ENCODE measurements at regions not wholly inside any gene's neighbourhood (a gene's known extent, or its start where the extent isn't known, plus 50 kb on each side); places are given as distances from the start of the nearest gene placed in this dataset.
"Not testable (repeated sequence)": the region's sequence is repeated elsewhere in the genome, so short reads cannot be mapped to it uniquely, and the experiment has no call there.

- Histone ChIP-seq H3K4me3 (no peak overlapping the region), H3K27ac (ENCODE audit: low read depth in 1 of 2, low read length in 1 of 2) (no peak overlapping the region), H3K36me3 (ENCODE audit: control insufficient read depth in 4 of 4, insufficient read depth in 4 of 4, low read length in 4 of 4) (no peaks in the 10 kb centered on the region), H3K9me3 (ENCODE audit: control insufficient read depth in 4 of 4, insufficient read depth in 3 of 4, low read length in 3 of 4) (no peaks in the 10 kb centered on the region), H3K9ac (ENCODE audit: insufficient read depth in 1 of 2, low read length in 2 of 2) (no peak overlapping the region), H3K27me3 (ENCODE audit: control insufficient read depth in 3 of 3, insufficient read depth in 3 of 3, low read length in 2 of 3) (no peaks in the 10 kb centered on the region), H3K4me1 (ENCODE audit: control insufficient read depth in 5 of 5, insufficient read depth in 5 of 5, low read length in 5 of 5) (no peaks in the 10 kb centered on the region)
- 73 to 96% methylated on average over 3 of the region's 3 CpGs for WGBS, 2 donors
- TF ChIP-seq CTCF (IDR thresholded peaks at IDR 0.05; ENCODE audit: control extremely low read depth, extremely low read depth) = no peak
- ATAC-seq (ENCODE audit: insufficient read depth, low FRiP score) (no peak), DNase-seq (no peak)
These were observed 367.6 kb downstream of the PRR32 start for GRCh38 chrX:127187095-127187494.

GRCh38 chrX:127190381-127190780, 370.9 kb downstream of the PRR32 start:
- TF ChIP-seq CTCF (IDR thresholded peaks at IDR 0.05; ENCODE audit: control extremely low read depth, extremely low read depth) = no peak
- ATAC-seq (ENCODE audit: insufficient read depth, low FRiP score) (no peak), DNase-seq (no peak)
- no peaks in the 10 kb centered on the region for H3K4me1 ChIP-seq (ENCODE audit: control insufficient read depth in 5 of 5, insufficient read depth in 5 of 5, low read length in 5 of 5)
- no peak overlapping the region for H3K27ac ChIP-seq (ENCODE audit: low read depth in 1 of 2, low read length in 1 of 2)
- no peak overlapping the region for H3K9ac ChIP-seq (ENCODE audit: insufficient read depth in 1 of 2, low read length in 2 of 2)
- no peaks in the 10 kb centered on the region for H3K36me3 ChIP-seq (ENCODE audit: control insufficient read depth in 4 of 4, insufficient read depth in 4 of 4, low read length in 4 of 4)
- no peaks in the 10 kb centered on the region for H3K9me3 ChIP-seq (ENCODE audit: control insufficient read depth in 4 of 4, insufficient read depth in 3 of 4, low read length in 3 of 4)
- H3K4me3 ChIP-seq = no peak overlapping the region
- H3K27me3 ChIP-seq (ENCODE audit: control insufficient read depth in 3 of 3, insufficient read depth in 3 of 3, low read length in 2 of 3) = no peaks in the 10 kb centered on the region
- 66 to 78% methylated on average over 3 of the region's 3 CpGs for WGBS, 2 donors

GRCh38 chrX:127207326-127207725, 387.8 kb downstream of the PRR32 start:
- Histone ChIP-seq H3K9ac (ENCODE audit: insufficient read depth in 1 of 2, low read length in 2 of 2) (no peak overlapping the region), H3K36me3 (ENCODE audit: control insufficient read depth in 4 of 4, insufficient read depth in 4 of 4, low read length in 4 of 4) (no peaks in the 10 kb centered on the region), H3K27ac (ENCODE audit: low read depth in 1 of 2, low read length in 1 of 2) (no peak overlapping the region), H3K27me3 (ENCODE audit: control insufficient read depth in 3 of 3, insufficient read depth in 3 of 3, low read length in 2 of 3) (no peaks in the 10 kb centered on the region), H3K4me1 (ENCODE audit: control insufficient read depth in 5 of 5, insufficient read depth in 5 of 5, low read length in 5 of 5) (no peaks in the 10 kb centered on the region), H3K4me3 (no peak overlapping the region), H3K9me3 (ENCODE audit: control insufficient read depth in 4 of 4, insufficient read depth in 3 of 4, low read length in 3 of 4) (no peaks in the 10 kb centered on the region)
- DNase-seq = no peak
- WGBS, 2 donors = 65 to 83% methylated on average over 3 of the region's 3 CpGs
- TF ChIP-seq CTCF (IDR thresholded peaks at IDR 0.05; ENCODE audit: control extremely low read depth, extremely low read depth) = no peak
- no peak for ATAC-seq (ENCODE audit: insufficient read depth, low FRiP score)

- not testable (repeated sequence) for H3K27ac ChIP-seq (ENCODE audit: low read depth in 1 of 2, low read length in 1 of 2); H3K9ac ChIP-seq (ENCODE audit: insufficient read depth in 1 of 2, low read length in 2 of 2); H3K4me3 ChIP-seq; H3K9me3 ChIP-seq (ENCODE audit: control insufficient read depth in 4 of 4, insufficient read depth in 3 of 4, low read length in 3 of 4); DNase-seq; H3K27me3 ChIP-seq (ENCODE audit: control insufficient read depth in 3 of 3, insufficient read depth in 3 of 3, low read length in 2 of 3); H3K4me1 ChIP-seq (ENCODE audit: control insufficient read depth in 5 of 5, insufficient read depth in 5 of 5, low read length in 5 of 5); H3K36me3 ChIP-seq (ENCODE audit: control insufficient read depth in 4 of 4, insufficient read depth in 4 of 4, low read length in 4 of 4); ATAC-seq (ENCODE audit: insufficient read depth, low FRiP score)
- 75 to 87% methylated on average over 1 of the region's 1 CpG for WGBS, 2 donors
These were observed 402.3 kb downstream of the PRR32 start for GRCh38 chrX:127221821-127222220.
